Trophoblast cell (in vitro differentiated cells and primary cell): ENCODE measurements at regions not wholly inside any gene's neighbourhood (a gene's known extent, or its start where the extent isn't known, plus 50 kb on each side); places are given as distances from the start of the nearest gene placed in this dataset.

ENCODE experiments used
- DNase-seq, 2 donors: peaks; one replicate each; pipeline ENCODE4 v3.0.0-alpha.2; 2016
- H2AFZ ChIP-seq: 2 replicates; pipeline ENCODE4 v1.6.1; 2013; ENCODE audit warnings: low read length, moderate library complexity, mild to moderate bottlenecking; ENCODE audit not compliant: insufficient read depth, poor library complexity
- H2AK5ac ChIP-seq: 2 replicates; pipeline ENCODE4 v1.6.1; 2013; ENCODE audit warnings: mild to moderate bottlenecking, low read length
- H2BK120ac ChIP-seq: 2 replicates; pipeline ENCODE4 v1.6.1; 2013; ENCODE audit warnings: low read length, mild to moderate bottlenecking, moderate library complexity; ENCODE audit not compliant: insufficient read depth, poor library complexity
- H2BK12ac ChIP-seq: 2 replicates; pipeline ENCODE4 v1.6.1; 2013; ENCODE audit warnings: mild to moderate bottlenecking, low read length, moderate library complexity
- H2BK5ac ChIP-seq: 2 replicates; pipeline ENCODE4 v1.6.1; 2013; ENCODE audit warnings: low read length, low read depth, moderate library complexity, mild to moderate bottlenecking; ENCODE audit not compliant: poor library complexity
- H3K14ac ChIP-seq: 2 replicates; pipeline ENCODE4 v1.6.1; 2013; ENCODE audit warnings: mild to moderate bottlenecking, low read length
- H3K18ac ChIP-seq: 2 replicates; pipeline ENCODE4 v1.6.1; 2013; ENCODE audit warnings: mild to moderate bottlenecking, low read length
- H3K23ac ChIP-seq: 2 replicates; pipeline ENCODE4 v1.6.1; 2013; ENCODE audit warnings: low read length
- H3K27ac ChIP-seq: 2 replicates; pipeline ENCODE4 v1.5.1; 2013; ENCODE audit warnings: low read depth, mild to moderate bottlenecking, inconsistent platforms, low read length, moderate library complexity
- H3K27me3 ChIP-seq: 2 replicates; pipeline ENCODE4 v1.6.1; 2013; ENCODE audit warnings: inconsistent platforms, mild to moderate bottlenecking, low read length, moderate library complexity; ENCODE audit not compliant: insufficient read depth
- H3K36me3 ChIP-seq, 2 experiments: 1 replicate in 1 of 2; 2 replicates in 1 of 2; pipeline ENCODE4 v1.6.1; 2013; ENCODE audit warnings: low read length in 2 of 2, mild to moderate bottlenecking in 2 of 2, moderate library complexity in 1 of 2; ENCODE audit not compliant: insufficient read depth in 2 of 2, control insufficient read depth in 1 of 2
- H3K4ac ChIP-seq: 2 replicates; pipeline ENCODE4 v1.6.1; 2013; ENCODE audit warnings: low read depth, mild to moderate bottlenecking, low read length, moderate library complexity
- H3K4me1 ChIP-seq, 2 experiments: 1 replicate in 1 of 2; 2 replicates in 1 of 2; pipeline ENCODE4 v1.6.1; 2013; ENCODE audit warnings: low read length in 2 of 2, mild to moderate bottlenecking in 2 of 2, moderate library complexity in 1 of 2; ENCODE audit not compliant: insufficient read depth in 2 of 2, control insufficient read depth in 1 of 2
- H3K4me2 ChIP-seq: 2 replicates; pipeline ENCODE4 v1.6.1; 2013; ENCODE audit warnings: inconsistent platforms, mild to moderate bottlenecking, low read length, moderate library complexity
- H3K4me3 ChIP-seq: 2 replicates; pipeline ENCODE4 v1.5.1; 2013; ENCODE audit warnings: mild to moderate bottlenecking, low read depth, low read length, inconsistent platforms
- H3K79me1 ChIP-seq: one replicate; pipeline ENCODE4 v1.6.1; 2013; ENCODE audit warnings: low read length
- H3K79me2 ChIP-seq: 2 replicates; pipeline ENCODE4 v1.6.1; 2013; ENCODE audit warnings: low read length, mild to moderate bottlenecking; ENCODE audit not compliant: control insufficient read depth, insufficient read depth, poor library complexity
- H3K9ac ChIP-seq: 2 replicates; pipeline ENCODE4 v1.6.1; 2013; ENCODE audit warnings: mild to moderate bottlenecking, low read length
- H3K9me3 ChIP-seq: 2 replicates; pipeline ENCODE4 v1.6.1; 2013; ENCODE audit warnings: low read depth, mild to moderate bottlenecking, control low read depth, inconsistent platforms, low read length; ENCODE audit not compliant: insufficient read depth
- H4K12ac ChIP-seq: 2 replicates; pipeline ENCODE4 v1.6.1; 2013; ENCODE audit warnings: low read depth, mild to moderate bottlenecking, low read length, moderate library complexity
- H4K8ac ChIP-seq: 2 replicates; pipeline ENCODE4 v1.6.1; 2013; ENCODE audit warnings: low read depth, mild to moderate bottlenecking, low read length, moderate library complexity
- H4K91ac ChIP-seq: one replicate; pipeline ENCODE4 v1.6.1; 2013; ENCODE audit warnings: low read depth, mild to moderate bottlenecking, low read length, moderate library complexity
- WGBS: extraction: QIAGEN DNeasy Blood & Tissue Kit; methylation state at CpG from one replicate; pipeline ENCODE4 v1.1.7; 2013; ENCODE audit warnings: missing lambda C conversion rate; ENCODE audit not compliant: insufficient read length, insufficient coverage; ENCODE audit errors: extremely low coverage; 5-methylcytosine and 5-hydroxymethylcytosine counted together

GRCh38 chr20:55291261-55291660 is 714.1 kb downstream of the CBLN4 start:
- no peak for DNase-seq
- no peaks in the 10 kb centered on the region for H3K9me3 ChIP-seq
- H4K12ac ChIP-seq: no peak overlapping the region
- no peak overlapping the region for H3K4me3 ChIP-seq
- H3K36me3 ChIP-seq: no peaks in the 10 kb centered on the region
- no peak overlapping the region for H2BK5ac ChIP-seq
- H4K8ac ChIP-seq: no peak overlapping the region
- H2BK12ac ChIP-seq: no peak overlapping the region
- WGBS: no CpG with 5 or more reads among the region's 1 CpG
- no peak overlapping the region for H3K4ac ChIP-seq
- H3K23ac ChIP-seq: no peak overlapping the region
- H3K79me2 ChIP-seq: no peaks in the 10 kb centered on the region
- no peak overlapping the region for H3K9ac ChIP-seq
- no peaks in the 10 kb centered on the region for H3K27me3 ChIP-seq
- no peak overlapping the region for H2AFZ ChIP-seq
- H3K27ac ChIP-seq: no peak overlapping the region
- H3K14ac ChIP-seq: no peak overlapping the region
- no peaks in the 10 kb centered on the region for H3K79me1 ChIP-seq
- H2AK5ac ChIP-seq: no peak overlapping the region
- no peak overlapping the region for H4K91ac ChIP-seq
- no peaks in the 10 kb centered on the region for H3K4me1 ChIP-seq
- H3K4me2 ChIP-seq: no peak overlapping the region
- no peak overlapping the region for H3K18ac ChIP-seq
- H2BK120ac ChIP-seq: no peak overlapping the region

GRCh38 chr20:55283889-55284288 is 721.4 kb downstream of the CBLN4 start:
- Histone ChIP-seq H3K79me1 (no peaks in the 10 kb centered on the region), H4K8ac (no peak overlapping the region), H2AFZ (no peak overlapping the region), H4K91ac (no peak overlapping the region), H3K79me2 (no peaks in the 10 kb centered on the region), H3K9me3 (no peaks in the 10 kb centered on the region), H3K27ac (no peak overlapping the region), H3K23ac (no peak overlapping the region), H2BK5ac (no peak overlapping the region), H3K4ac (no peak overlapping the region), H3K36me3 (no peaks in the 10 kb centered on the region), H3K4me3 (no peak overlapping the region), H3K14ac (no peak overlapping the region), H2AK5ac (no peak overlapping the region), H3K4me2 (no peak overlapping the region), H2BK120ac (no peak overlapping the region), H3K18ac (no peak overlapping the region), H4K12ac (no peak overlapping the region), H3K4me1 (no peaks in the 10 kb centered on the region), H3K27me3 (no peaks in the 10 kb centered on the region), H2BK12ac (no peak overlapping the region), H3K9ac (no peak overlapping the region)
- DNase-seq: no peak
- WGBS: no CpG with 5 or more reads among the region's 2 CpGs

- H3K4me1 ChIP-seq: no peaks in the 10 kb centered on the region
- H3K23ac ChIP-seq: no peak overlapping the region
- no peak overlapping the region for H4K91ac ChIP-seq
- H3K14ac ChIP-seq: no peak overlapping the region
- no peak overlapping the region for H2AFZ ChIP-seq
- no peak for DNase-seq
- no peaks in the 10 kb centered on the region for H3K27me3 ChIP-seq
- H2AK5ac ChIP-seq: no peak overlapping the region
- H3K4me3 ChIP-seq: no peak overlapping the region
- no peaks in the 10 kb centered on the region for H3K9me3 ChIP-seq
- no peak overlapping the region for H3K18ac ChIP-seq
- no peak overlapping the region for H4K8ac ChIP-seq
- no peak overlapping the region for H4K12ac ChIP-seq
- no peak overlapping the region for H3K4me2 ChIP-seq
- H3K79me1 ChIP-seq: no peaks in the 10 kb centered on the region
- no peak overlapping the region for H2BK12ac ChIP-seq
- H3K79me2 ChIP-seq: no peaks in the 10 kb centered on the region
- no peak overlapping the region for H2BK5ac ChIP-seq
- no peak overlapping the region for H3K27ac ChIP-seq
- no peak overlapping the region for H3K9ac ChIP-seq
- H2BK120ac ChIP-seq: no peak overlapping the region
- no peaks in the 10 kb centered on the region for H3K36me3 ChIP-seq
- no peak overlapping the region for H3K4ac ChIP-seq
Observed at GRCh38 chr20:55273149-55273548, 732.2 kb downstream of the CBLN4 start.

GRCh38 chr20:55271371-55271770 is 733.9 kb downstream of the CBLN4 start:
- DNase-seq: no peak
- no peak overlapping the region for H2AFZ ChIP-seq
- H2BK5ac ChIP-seq: no peak overlapping the region
- no peak overlapping the region for H3K18ac ChIP-seq
- no peak overlapping the region for H3K27ac ChIP-seq
- no peak overlapping the region for H3K9ac ChIP-seq
- no peak overlapping the region for H3K23ac ChIP-seq
- no peaks in the 10 kb centered on the region for H3K79me1 ChIP-seq
- no peak overlapping the region for H2BK12ac ChIP-seq
- H4K8ac ChIP-seq: no peak overlapping the region
- no peak overlapping the region for H2BK120ac ChIP-seq
- H3K79me2 ChIP-seq: no peaks in the 10 kb centered on the region
- no peak overlapping the region for H2AK5ac ChIP-seq
- H3K14ac ChIP-seq: no peak overlapping the region
- no peak overlapping the region for H4K12ac ChIP-seq
- no peak overlapping the region for H3K4me2 ChIP-seq
- H3K4me3 ChIP-seq: no peak overlapping the region
- H3K4ac ChIP-seq: no peak overlapping the region
- no peak overlapping the region for H4K91ac ChIP-seq
- no CpG with 5 or more reads among the region's 2 CpGs for WGBS
- H3K9me3 ChIP-seq: no peaks in the 10 kb centered on the region
- no peaks in the 10 kb centered on the region for H3K27me3 ChIP-seq
- H3K36me3 ChIP-seq: no peaks in the 10 kb centered on the region
- no peaks in the 10 kb centered on the region for H3K4me1 ChIP-seq

DNA sequence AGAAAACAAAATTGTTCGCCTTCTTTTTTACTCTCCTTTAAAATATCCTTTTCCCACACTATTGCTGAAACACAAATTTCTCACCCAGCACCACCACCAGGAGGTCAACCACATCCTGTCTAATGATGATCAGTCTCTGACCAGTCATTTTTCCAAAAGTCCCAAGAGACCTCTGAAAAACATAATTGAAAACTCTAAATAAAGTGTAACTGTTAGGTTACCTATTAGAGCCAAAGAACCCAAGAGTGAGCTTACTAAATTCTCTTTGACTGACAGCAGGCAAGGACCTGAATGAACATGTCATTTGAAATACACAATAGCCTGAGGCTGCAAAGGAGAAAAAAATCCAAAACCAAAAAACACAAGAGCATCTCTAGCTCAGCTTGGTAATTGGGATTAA is 735.4 kb downstream of the CBLN4 start:
- Histone ChIP-seq H4K91ac (no peak overlapping the region), H2AFZ (no peak overlapping the region), H3K23ac (no peak overlapping the region), H3K4ac (no peak overlapping the region), H3K4me3 (no peak overlapping the region), H3K27ac (no peak overlapping the region), H3K14ac (no peak overlapping the region), H2BK12ac (no peak overlapping the region), H3K36me3 (no peaks in the 10 kb centered on the region), H2BK120ac (no peak overlapping the region), H4K12ac (no peak overlapping the region), H2BK5ac (no peak overlapping the region), H3K18ac (no peak overlapping the region), H3K4me1 (no peaks in the 10 kb centered on the region), H3K9ac (no peak overlapping the region), H3K9me3 (no peaks in the 10 kb centered on the region), H3K27me3 (no peaks in the 10 kb centered on the region), H3K79me2 (no peaks in the 10 kb centered on the region), H2AK5ac (no peak overlapping the region), H3K79me1 (no peaks in the 10 kb centered on the region), H3K4me2 (no peak overlapping the region), H4K8ac (no peak overlapping the region)
- DNase-seq: no peak
- 100% methylated on average over 1 of the region's 1 CpG for WGBS
